GM20431 (cell line): ENCODE measurements at regions not wholly inside any gene's neighbourhood (a gene's known extent, or its start where the extent isn't known, plus 50 kb on each side); places are given as distances from the start of the nearest gene placed in this dataset.

ENCODE experiments used
- in situ Hi-C: fragments of 300-500 bp; cut with MseI, MboI; formaldehyde crosslinking; loops from one replicate; pipeline ENCODE4 v1.15.0; 2020; ENCODE audit warnings: low sequenced_read_pairs; ENCODE audit not compliant: unreplicated experiment

- in situ Hi-C loops, result no loop called here
Observed at GRCh38 chr13:99829161-99829560, 142.4 kb downstream of the ZIC5 start.

- in situ Hi-C loops, result no loop called here
Observed at GRCh38 chr13:99828735-99829134, 142.8 kb downstream of the ZIC5 start.

GRCh38 chr13:99828123-99828522, 143.4 kb downstream of the ZIC5 start:
- in situ Hi-C loops, result no loop called here

GRCh38 chr13:99827011-99827772, 144.4 kb downstream of the ZIC5 start:
- in situ Hi-C loops, result no loop called here

GRCh38 chr13:99823961-99824360, 147.6 kb downstream of the ZIC5 start:
- in situ Hi-C loops, result no loop called here

GRCh38 chr13:99822820-99823219, 148.7 kb downstream of the ZIC5 start:
- in situ Hi-C loops, result no loop called here

- in situ Hi-C loops, result no loop called here
Observed at GRCh38 chr13:99821741-99822140, 149.8 kb downstream of the ZIC5 start.

GRCh38 chr13:99819967-99820366, 151.6 kb downstream of the ZIC5 start:
- in situ Hi-C loops, result no loop called here

GRCh38 chr13:99816321-99816720, 155.2 kb downstream of the ZIC5 start:
- in situ Hi-C loops, result no loop called here

GRCh38 chr13:99813336-99814095, 158.1 kb downstream of the ZIC5 start:
- in situ Hi-C loops, result no loop called here

- in situ Hi-C loops, result no loop called here
Observed at GRCh38 chr13:99812625-99813024, 158.9 kb downstream of the ZIC5 start.

- in situ Hi-C loops, result no loop called here
Observed at GRCh38 chr13:99811067-99811700, 160.4 kb downstream of the ZIC5 start.

- in situ Hi-C loops, result no loop called here
Observed at GRCh38 chr13:99809926-99810325, 161.6 kb downstream of the ZIC5 start.

- in situ Hi-C loops, result no loop called here
Observed at GRCh38 chr13:99809496-99809895, 162.1 kb downstream of the ZIC5 start.

GRCh38 chr13:99808786-99809185, 162.8 kb downstream of the ZIC5 start:
- in situ Hi-C loops, result no loop called here

- in situ Hi-C loops, result no loop called here
Observed at GRCh38 chr13:99806671-99807070, 164.9 kb downstream of the ZIC5 start.

GRCh38 chr13:99805361-99805760, 166.2 kb downstream of the ZIC5 start:
- in situ Hi-C loops, result no loop called here

GRCh38 chr13:99803141-99803540, 168.4 kb downstream of the ZIC5 start:
- in situ Hi-C loops, result no loop called here

GRCh38 chr13:99802416-99802815, 169.2 kb downstream of the ZIC5 start:
- in situ Hi-C loops, result no loop called here

GRCh38 chr13:99800951-99801350, 170.6 kb downstream of the ZIC5 start:
- in situ Hi-C loops, result no loop called here

- in situ Hi-C loops, result no loop called here
Observed at GRCh38 chr13:99800011-99800410, 171.6 kb downstream of the ZIC5 start.
